ENCODE measurements at regions not wholly inside any gene's neighbourhood (a gene's known extent, or its start where the extent isn't known, plus 50 kb on each side); places are given as distances from the start of the nearest gene placed in this dataset.

- TF ChIP-seq EZH2 (IDR thresholded peaks at IDR 0.05; ENCODE audit: insufficient read depth, poor library complexity, severe bottlenecking) = no peak
- TF ChIP-seq EZH2phosphoT487 (IDR thresholded peaks at IDR 0.05; ENCODE audit: insufficient read depth, low read depth) = no peak
Measured at GRCh38 chr10:6635784-6636183, 55.7 kb upstream of the PRKCQ start.
